Lower lobe of right lung (tissue), 2 donors: ENCODE measurements at regions not wholly inside any gene's neighbourhood (a gene's known extent, or its start where the extent isn't known, plus 50 kb on each side); places are given as distances from the start of the nearest gene placed in this dataset.

Source experiments
- ATAC-seq, 2 donors: fragments of 200-7000 bp; cut with Tn5 transposase; one replicate each; pipeline ENCODE4 v1.9.1; 2020 to 2022; ENCODE audit warnings: mild to moderate bottlenecking in 2 of 2, moderate library complexity in 2 of 2
- DNase-seq: peaks from one replicate; pipeline ENCODE4 v3.0.0-alpha.2; 2020
- H3K27ac ChIP-seq: fragments of 200-600 bp; one replicate; pipeline ENCODE4 v1.8.0; 2022
- H3K27me3 ChIP-seq: fragments of 200-600 bp; one replicate; pipeline ENCODE4 v1.8.0; 2022; ENCODE audit warnings: low read depth
- H3K36me3 ChIP-seq: fragments of 200-600 bp; one replicate; pipeline ENCODE4 v1.8.0; 2022; ENCODE audit warnings: mild to moderate bottlenecking
- H3K4me1 ChIP-seq: fragments of 200-600 bp; one replicate; pipeline ENCODE4 v1.8.0; 2022
- H3K4me3 ChIP-seq: fragments of 200-600 bp; one replicate; pipeline ENCODE4 v1.8.0; 2022; ENCODE audit warnings: mild to moderate bottlenecking
- H3K9me3 ChIP-seq: fragments of 200-600 bp; one replicate; pipeline ENCODE4 v1.8.0; 2022
- CTCF ChIP-seq: fragments of 200-600 bp; IDR thresholded peaks from one replicate; pipeline ENCODE4 v1.8.0; 2022; ENCODE audit warnings: antibody characterized with exemption, mild to moderate bottlenecking
- intact Hi-C: fragments of 100-400 bp; cut with DNase I; formaldehyde crosslinking; loops from one replicate; pipeline ENCODE4 v1.11.0; 2022
- donor health status: DM: no; HTN: yes; CAD: no; lungs with severe emphysema.

- TF ChIP-seq CTCF: no peak
- H3K4me3 ChIP-seq: no peak overlapping the region
- H3K27ac ChIP-seq: no peak overlapping the region
- intact Hi-C loops: no loop called here
- DNase-seq (no peak), ATAC-seq (no peak)
- H3K27me3 ChIP-seq: peaks cover 16% of the 10 kb centered on the region
- no peaks in the 10 kb centered on the region for H3K9me3 ChIP-seq
- H3K4me1 ChIP-seq: no peaks in the 10 kb centered on the region
- no peaks in the 10 kb centered on the region for H3K36me3 ChIP-seq
These were observed 146.9 kb downstream of the MRM1 start for GRCh38 chr17:36748272-36748671.

- H3K4me1 ChIP-seq: no peaks in the 10 kb centered on the region
- H3K36me3 ChIP-seq: no peaks in the 10 kb centered on the region
- peaks cover 19% of the 10 kb centered on the region for H3K27me3 ChIP-seq
- H3K4me3 ChIP-seq: no peak overlapping the region
- no peak for ATAC-seq
- H3K27ac ChIP-seq: no peak overlapping the region
- intact Hi-C loops: no loop called here
- no peak for TF ChIP-seq CTCF
- no peaks in the 10 kb centered on the region for H3K9me3 ChIP-seq
- DNase-seq: peak; percentile 6
These were observed 148.1 kb downstream of the MRM1 start for GRCh38 chr17:36749493-36749892.

GRCh38 chr17:36750316-36750885 is 149.0 kb downstream of the MRM1 start:
- ATAC-seq (no peak), DNase-seq (peak; percentile 26)
- no peak for TF ChIP-seq CTCF
- H3K36me3 ChIP-seq: no peaks in the 10 kb centered on the region
- no peak overlapping the region for H3K4me3 ChIP-seq
- intact Hi-C loops: no loop called here
- H3K27me3 ChIP-seq: peaks cover 23% of the 10 kb centered on the region
- H3K27ac ChIP-seq: no peak overlapping the region
- H3K9me3 ChIP-seq: no peaks in the 10 kb centered on the region
- no peaks in the 10 kb centered on the region for H3K4me1 ChIP-seq

- no peaks in the 10 kb centered on the region for H3K4me1 ChIP-seq
- intact Hi-C loops: no loop called here
- H3K27ac ChIP-seq: no peak overlapping the region
- no peak for ATAC-seq
- peak; percentile 24 for DNase-seq
- H3K9me3 ChIP-seq: no peaks in the 10 kb centered on the region
- H3K4me3 ChIP-seq: no peak overlapping the region
- no peak for TF ChIP-seq CTCF
- peaks cover 27% of the 10 kb centered on the region for H3K27me3 ChIP-seq
- H3K36me3 ChIP-seq: no peaks in the 10 kb centered on the region
These were observed 150.9 kb downstream of the MRM1 start for GRCh38 chr17:36752096-36752888.

GRCh38 chr17:36755586-36755985 is 154.2 kb downstream of the MRM1 start:
- no peak for ATAC-seq
- Histone ChIP-seq H3K36me3 (no peaks in the 10 kb centered on the region), H3K27me3 (peaks cover 27% of the 10 kb centered on the region), H3K27ac (no peak overlapping the region), H3K4me3 (no peak overlapping the region), H3K4me1 (no peaks in the 10 kb centered on the region), H3K9me3 (no peaks in the 10 kb centered on the region)
- intact Hi-C loops: no loop called here
- TF ChIP-seq CTCF: peak; percentile 34
- DNase-seq: peak; percentile 51
